ENCODE measurements at regions not wholly inside any gene's neighbourhood (a gene's known extent, or its start where the extent isn't known, plus 50 kb on each side); places are given as distances from the start of the nearest gene placed in this dataset.

DNA sequence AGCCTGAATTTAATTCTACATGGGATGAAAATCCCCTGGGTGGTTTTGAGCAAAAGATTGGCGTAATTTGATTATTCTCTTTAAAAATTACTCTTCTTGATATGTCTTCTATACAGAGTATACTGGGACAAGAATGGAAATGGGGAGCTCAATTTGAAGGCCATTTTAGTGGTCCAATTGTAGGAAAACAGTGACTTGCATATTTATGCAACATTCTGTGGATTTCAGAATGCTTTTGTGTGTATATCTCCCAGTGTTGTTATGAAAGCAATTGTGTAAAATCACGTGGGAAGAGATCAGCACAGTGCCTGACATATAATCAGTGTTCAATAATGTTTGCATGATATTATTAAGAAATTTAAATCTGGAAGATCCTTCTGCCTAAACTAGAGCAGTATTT lies 575.9 kb upstream of the PBX1 start:
- TF ChIP-seq, protein P1, sequence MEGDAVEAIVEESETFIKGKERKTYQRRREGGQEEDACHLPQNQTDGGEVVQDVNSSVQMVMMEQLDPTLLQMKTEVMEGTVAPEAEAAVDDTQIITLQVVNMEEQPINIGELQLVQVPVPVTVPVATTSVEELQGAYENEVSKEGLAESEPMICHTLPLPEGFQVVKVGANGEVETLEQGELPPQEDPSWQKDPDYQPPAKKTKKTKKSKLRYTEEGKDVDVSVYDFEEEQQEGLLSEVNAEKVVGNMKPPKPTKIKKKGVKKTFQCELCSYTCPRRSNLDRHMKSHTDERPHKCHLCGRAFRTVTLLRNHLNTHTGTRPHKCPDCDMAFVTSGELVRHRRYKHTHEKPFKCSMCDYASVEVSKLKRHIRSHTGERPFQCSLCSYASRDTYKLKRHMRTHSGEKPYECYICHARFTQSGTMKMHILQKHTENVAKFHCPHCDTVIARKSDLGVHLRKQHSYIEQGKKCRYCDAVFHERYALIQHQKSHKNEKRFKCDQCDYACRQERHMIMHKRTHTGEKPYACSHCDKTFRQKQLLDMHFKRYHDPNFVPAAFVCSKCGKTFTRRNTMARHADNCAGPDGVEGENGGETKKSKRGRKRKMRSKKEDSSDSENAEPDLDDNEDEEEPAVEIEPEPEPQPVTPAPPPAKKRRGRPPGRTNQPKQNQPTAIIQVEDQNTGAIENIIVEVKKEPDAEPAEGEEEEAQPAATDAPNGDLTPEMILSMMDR (IDR thresholded peaks at IDR 0.05 in 4 of 5, conservative IDR thresholded peaks at IDR 0.05 in 1 of 5): no peak
- TF ChIP-seq POLR2A (IDR thresholded peaks at IDR 0.05): no peak

Data from gastrocnemius medialis (tissue), 4 donors.